ENCODE measurements at regions not wholly inside any gene's neighbourhood (a gene's known extent, or its start where the extent isn't known, plus 50 kb on each side); places are given as distances from the start of the nearest gene placed in this dataset.

DNA sequence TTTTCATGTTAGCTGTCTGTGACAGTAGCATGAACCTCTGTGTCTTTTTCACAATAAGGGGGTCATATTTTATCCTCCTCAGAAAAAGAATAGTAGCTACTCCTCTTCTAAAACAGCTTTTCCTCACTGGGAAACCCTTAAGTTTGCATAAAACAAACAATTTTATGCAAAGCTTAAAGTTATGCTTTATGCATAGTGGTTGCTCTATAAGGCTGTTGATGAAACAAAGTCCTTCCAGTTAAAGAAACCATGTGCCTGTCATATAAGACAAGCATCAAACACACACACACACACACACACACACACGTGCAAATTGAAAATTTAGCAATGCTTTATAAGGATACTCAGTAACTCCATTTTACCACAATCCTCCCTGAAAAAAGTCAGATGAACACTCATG, 107.0 kb downstream of the CHD1L start:
- TF ChIP-seq, protein P1, sequence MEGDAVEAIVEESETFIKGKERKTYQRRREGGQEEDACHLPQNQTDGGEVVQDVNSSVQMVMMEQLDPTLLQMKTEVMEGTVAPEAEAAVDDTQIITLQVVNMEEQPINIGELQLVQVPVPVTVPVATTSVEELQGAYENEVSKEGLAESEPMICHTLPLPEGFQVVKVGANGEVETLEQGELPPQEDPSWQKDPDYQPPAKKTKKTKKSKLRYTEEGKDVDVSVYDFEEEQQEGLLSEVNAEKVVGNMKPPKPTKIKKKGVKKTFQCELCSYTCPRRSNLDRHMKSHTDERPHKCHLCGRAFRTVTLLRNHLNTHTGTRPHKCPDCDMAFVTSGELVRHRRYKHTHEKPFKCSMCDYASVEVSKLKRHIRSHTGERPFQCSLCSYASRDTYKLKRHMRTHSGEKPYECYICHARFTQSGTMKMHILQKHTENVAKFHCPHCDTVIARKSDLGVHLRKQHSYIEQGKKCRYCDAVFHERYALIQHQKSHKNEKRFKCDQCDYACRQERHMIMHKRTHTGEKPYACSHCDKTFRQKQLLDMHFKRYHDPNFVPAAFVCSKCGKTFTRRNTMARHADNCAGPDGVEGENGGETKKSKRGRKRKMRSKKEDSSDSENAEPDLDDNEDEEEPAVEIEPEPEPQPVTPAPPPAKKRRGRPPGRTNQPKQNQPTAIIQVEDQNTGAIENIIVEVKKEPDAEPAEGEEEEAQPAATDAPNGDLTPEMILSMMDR (conservative IDR thresholded peaks at IDR 0.05) = no peak
- TF ChIP-seq ZFX (IDR thresholded peaks at IDR 0.05) = no peak

Measured in C4-2B (cell line).